SK-N-SH treated with all-trans-retinoic acid at 6 μM for 48 hours (cell line): ENCODE measurements at regions not wholly inside any gene's neighbourhood (a gene's known extent, or its start where the extent isn't known, plus 50 kb on each side); places are given as distances from the start of the nearest gene placed in this dataset.

Experiments used
- ATAC-seq: fragments of 200-7000 bp; cut with Tn5 transposase; 3 replicates; pipeline ENCODE4 v1.9.1; 2020; ENCODE audit warnings: mild to moderate bottlenecking, moderate library complexity
- ARNTL ChIP-seq: fragments of 450-650 bp; formaldehyde crosslinking; IDR thresholded peaks from 2 replicates; pipeline ENCODE4 v1.5.0; 2020; ENCODE audit warnings: low read depth, mild to moderate bottlenecking, moderate library complexity, borderline replicate concordance
- BACH2 ChIP-seq: fragments of 250-450 bp; sonication (Bioruptor Pico); IDR thresholded peaks from 2 replicates; pipeline ENCODE4 v1.9.0; 2021; ENCODE audit warnings: mild to moderate bottlenecking, borderline replicate concordance
- CREB5 ChIP-seq: fragments of 250-450 bp; sonication (Bioruptor Pico); IDR thresholded peaks from 2 replicates; pipeline ENCODE4 v1.5.1; 2020; ENCODE audit warnings: low read depth, mild to moderate bottlenecking, moderate library complexity
- CSRNP3 ChIP-seq: fragments of 250-450 bp; sonication (Bioruptor Pico); IDR thresholded peaks from 2 replicates; pipeline ENCODE4 v1.5.1; 2021; ENCODE audit warnings: mild to moderate bottlenecking, moderate library complexity
- ESRRG ChIP-seq: fragments of 250-450 bp; sonication (Bioruptor Pico); IDR thresholded peaks from 2 replicates; pipeline ENCODE4 v1.6.1; 2021; ENCODE audit warnings: mild to moderate bottlenecking
- GLIS3 ChIP-seq: fragments of 250-450 bp; sonication (Bioruptor Pico); IDR thresholded peaks from 2 replicates; pipeline ENCODE4 v1.5.0; 2020; ENCODE audit warnings: mild to moderate bottlenecking, moderate library complexity
- ISL1 ChIP-seq: fragments of 250-450 bp; sonication (Bioruptor Pico); IDR thresholded peaks from 2 replicates; pipeline ENCODE4 v2.1.2; 2022; ENCODE audit warnings: mild to moderate bottlenecking, moderate library complexity
- OSR1 ChIP-seq: fragments of 250-450 bp; sonication (Bioruptor Pico); IDR thresholded peaks from 2 replicates; pipeline ENCODE4 v1.8.0; 2022; ENCODE audit warnings: moderate library complexity, mild to moderate bottlenecking, inconsistent platforms
- POU6F1 ChIP-seq: fragments of 250-450 bp; sonication (Bioruptor Pico); IDR thresholded peaks from 2 replicates; pipeline ENCODE4 v1.8.0; 2021; ENCODE audit warnings: low read depth, mild to moderate bottlenecking, moderate library complexity, borderline replicate concordance
- PPARA ChIP-seq: fragments of 250-450 bp; sonication (Bioruptor Pico); IDR thresholded peaks from 2 replicates; pipeline ENCODE4 v1.5.0; 2020; ENCODE audit warnings: mild to moderate bottlenecking, borderline replicate concordance
- RARB ChIP-seq: fragments of 250-450 bp; sonication (Bioruptor Pico); IDR thresholded peaks from 2 replicates; pipeline ENCODE4 v1.8.0; 2021; ENCODE audit warnings: mild to moderate bottlenecking, moderate library complexity
- SNAI2 ChIP-seq: fragments of 250-450 bp; sonication (Bioruptor Pico); IDR thresholded peaks from 2 replicates; pipeline ENCODE4 v1.5.0; 2020; ENCODE audit warnings: mild to moderate bottlenecking, moderate library complexity
- TCF4 ChIP-seq: fragments of 250-450 bp; sonication (Bioruptor Pico); IDR thresholded peaks from 2 replicates; pipeline ENCODE4 v1.8.0; 2021; ENCODE audit warnings: mild to moderate bottlenecking, moderate library complexity, borderline replicate concordance
- TOX ChIP-seq: fragments of 250-450 bp; sonication (Bioruptor Pico); IDR thresholded peaks from 2 replicates; pipeline ENCODE4 v1.8.0; 2021; ENCODE audit warnings: mild to moderate bottlenecking, moderate library complexity, borderline replicate concordance
- ZC3H10 ChIP-seq: fragments of 250-450 bp; sonication (Bioruptor Pico); IDR thresholded peaks from 2 replicates; pipeline ENCODE4 v1.5.1; 2021; ENCODE audit warnings: mild to moderate bottlenecking, moderate library complexity
- ZNF565 ChIP-seq: fragments of 450-650 bp; formaldehyde crosslinking; conservative IDR thresholded peaks from 2 replicates; pipeline ENCODE4 v1.5.0; 2020; ENCODE audit warnings: low read depth, mild to moderate bottlenecking, moderate library complexity
- ZNF70 ChIP-seq: fragments of 450-650 bp; formaldehyde crosslinking; IDR thresholded peaks from 2 replicates; pipeline ENCODE4 v1.5.0; 2020; ENCODE audit warnings: mild to moderate bottlenecking, moderate library complexity
- ZNF8 ChIP-seq: fragments of 450-650 bp; formaldehyde crosslinking; IDR thresholded peaks from 2 replicates; pipeline ENCODE4 v1.5.0; 2020; ENCODE audit warnings: mild to moderate bottlenecking, moderate library complexity
- TF ChIP-seq, protein P1 (sequence below): fragments of 250-450 bp; sonication (Bioruptor Pico); IDR thresholded peaks from 2 replicates; pipeline ENCODE4 v1.8.0; 2020; ENCODE audit warnings: mild to moderate bottlenecking, moderate library complexity, borderline replicate concordance

- TF ChIP-seq ZNF565 (CRISPR knock-in tag), result no peak
- TF ChIP-seq PPARA (CRISPR knock-in tag), result no peak
- no peak for TF ChIP-seq ARNTL (CRISPR knock-in tag)
- no peak for TF ChIP-seq BACH2 (CRISPR knock-in tag)
- TF ChIP-seq, protein P1, sequence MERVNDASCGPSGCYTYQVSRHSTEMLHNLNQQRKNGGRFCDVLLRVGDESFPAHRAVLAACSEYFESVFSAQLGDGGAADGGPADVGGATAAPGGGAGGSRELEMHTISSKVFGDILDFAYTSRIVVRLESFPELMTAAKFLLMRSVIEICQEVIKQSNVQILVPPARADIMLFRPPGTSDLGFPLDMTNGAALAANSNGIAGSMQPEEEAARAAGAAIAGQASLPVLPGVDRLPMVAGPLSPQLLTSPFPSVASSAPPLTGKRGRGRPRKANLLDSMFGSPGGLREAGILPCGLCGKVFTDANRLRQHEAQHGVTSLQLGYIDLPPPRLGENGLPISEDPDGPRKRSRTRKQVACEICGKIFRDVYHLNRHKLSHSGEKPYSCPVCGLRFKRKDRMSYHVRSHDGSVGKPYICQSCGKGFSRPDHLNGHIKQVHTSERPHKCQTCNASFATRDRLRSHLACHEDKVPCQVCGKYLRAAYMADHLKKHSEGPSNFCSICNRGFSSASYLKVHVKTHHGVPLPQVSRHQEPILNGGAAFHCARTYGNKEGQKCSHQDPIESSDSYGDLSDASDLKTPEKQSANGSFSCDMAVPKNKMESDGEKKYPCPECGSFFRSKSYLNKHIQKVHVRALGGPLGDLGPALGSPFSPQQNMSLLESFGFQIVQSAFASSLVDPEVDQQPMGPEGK (CRISPR knock-in tag), result no peak
- TF ChIP-seq TOX (CRISPR knock-in tag), result no peak
- no peak for TF ChIP-seq CREB5 (CRISPR knock-in tag)
- TF ChIP-seq POU6F1 (CRISPR knock-in tag), result no peak
- no peak for TF ChIP-seq RARB
These were observed 175.0 kb downstream of the FOXD2 start (continued) for GRCh38 chr1:47612819-47613218.

GRCh38 chr1:47616036-47616435, 178.2 kb downstream of the FOXD2 start:
- no peak for ATAC-seq
- TF ChIP-seq BACH2 (CRISPR knock-in tag) (no peak), ZNF70 (CRISPR knock-in tag) (no peak), ZNF565 (CRISPR knock-in tag) (no peak), CREB5 (CRISPR knock-in tag) (no peak), PPARA (CRISPR knock-in tag) (no peak), TOX (CRISPR knock-in tag) (no peak), TCF4 (CRISPR knock-in tag) (no peak), ESRRG (CRISPR knock-in tag) (no peak), RARB (no peak), CSRNP3 (no peak), OSR1 (CRISPR knock-in tag) (no peak), ZC3H10 (CRISPR knock-in tag) (no peak), ISL1 (CRISPR knock-in tag) (no peak), SNAI2 (CRISPR knock-in tag) (no peak), GLIS3 (CRISPR knock-in tag) (no peak)
- TF ChIP-seq, protein P1 (CRISPR knock-in tag), result no peak

DNA sequence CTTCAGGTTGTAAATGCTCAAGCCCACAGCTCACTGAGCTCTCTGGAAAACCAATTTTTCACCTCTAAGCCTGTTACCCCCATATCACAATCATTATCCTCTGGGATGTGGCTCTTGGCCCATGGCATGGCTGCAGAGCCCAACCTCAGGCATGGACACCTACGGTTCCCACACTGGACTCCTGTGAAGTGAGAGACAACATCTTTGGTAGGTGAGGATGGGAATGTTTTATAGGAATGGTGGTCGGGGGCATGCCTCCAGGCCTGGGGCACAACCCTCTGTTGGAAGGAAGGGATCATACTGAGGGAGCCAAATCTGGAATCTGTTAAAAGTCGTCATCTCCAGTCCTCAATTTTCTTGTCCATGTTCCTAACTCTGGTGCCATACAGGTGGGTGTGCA, 179.1 kb downstream of the FOXD2 start:
- TF ChIP-seq ZNF8 (CRISPR knock-in tag) (no peak), ZNF70 (CRISPR knock-in tag) (no peak), CREB5 (CRISPR knock-in tag) (no peak), ESRRG (CRISPR knock-in tag) (no peak), ZC3H10 (CRISPR knock-in tag) (no peak), PPARA (CRISPR knock-in tag) (no peak), TOX (CRISPR knock-in tag) (no peak), ZNF565 (CRISPR knock-in tag) (no peak), ARNTL (CRISPR knock-in tag) (no peak), OSR1 (CRISPR knock-in tag) (no peak), TCF4 (CRISPR knock-in tag) (no peak), POU6F1 (CRISPR knock-in tag) (no peak), SNAI2 (CRISPR knock-in tag) (no peak)
- TF ChIP-seq, protein P1 (CRISPR knock-in tag), result no peak
- ATAC-seq, result no peak
